ENCODE measurements at regions not wholly inside any gene's neighbourhood (a gene's known extent, or its start where the extent isn't known, plus 50 kb on each side); places are given as distances from the start of the nearest gene placed in this dataset.

DNA sequence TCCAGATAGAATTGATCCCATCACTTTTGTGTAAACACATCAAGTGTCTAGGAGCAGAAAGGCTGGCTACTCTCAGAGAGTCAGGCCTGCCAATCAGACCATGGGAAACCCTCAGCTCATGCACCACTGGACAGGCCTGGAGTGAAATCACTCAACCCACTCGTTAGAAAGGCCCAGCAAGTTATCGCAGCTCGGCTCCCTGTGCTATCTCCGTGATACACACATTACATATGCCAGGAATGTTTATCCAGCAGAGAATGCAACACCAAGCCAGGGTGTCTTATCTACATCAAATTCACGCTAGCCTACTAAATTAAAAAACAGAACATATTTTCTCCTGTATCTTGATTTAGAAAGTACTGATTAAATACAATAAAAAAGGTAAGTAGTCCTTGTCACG is 232.4 kb upstream of the FOXQ1 start:
- no peak overlapping the region for H3K27ac ChIP-seq (ENCODE audit: low read length)
- no peak for DNase-seq

DNA sequence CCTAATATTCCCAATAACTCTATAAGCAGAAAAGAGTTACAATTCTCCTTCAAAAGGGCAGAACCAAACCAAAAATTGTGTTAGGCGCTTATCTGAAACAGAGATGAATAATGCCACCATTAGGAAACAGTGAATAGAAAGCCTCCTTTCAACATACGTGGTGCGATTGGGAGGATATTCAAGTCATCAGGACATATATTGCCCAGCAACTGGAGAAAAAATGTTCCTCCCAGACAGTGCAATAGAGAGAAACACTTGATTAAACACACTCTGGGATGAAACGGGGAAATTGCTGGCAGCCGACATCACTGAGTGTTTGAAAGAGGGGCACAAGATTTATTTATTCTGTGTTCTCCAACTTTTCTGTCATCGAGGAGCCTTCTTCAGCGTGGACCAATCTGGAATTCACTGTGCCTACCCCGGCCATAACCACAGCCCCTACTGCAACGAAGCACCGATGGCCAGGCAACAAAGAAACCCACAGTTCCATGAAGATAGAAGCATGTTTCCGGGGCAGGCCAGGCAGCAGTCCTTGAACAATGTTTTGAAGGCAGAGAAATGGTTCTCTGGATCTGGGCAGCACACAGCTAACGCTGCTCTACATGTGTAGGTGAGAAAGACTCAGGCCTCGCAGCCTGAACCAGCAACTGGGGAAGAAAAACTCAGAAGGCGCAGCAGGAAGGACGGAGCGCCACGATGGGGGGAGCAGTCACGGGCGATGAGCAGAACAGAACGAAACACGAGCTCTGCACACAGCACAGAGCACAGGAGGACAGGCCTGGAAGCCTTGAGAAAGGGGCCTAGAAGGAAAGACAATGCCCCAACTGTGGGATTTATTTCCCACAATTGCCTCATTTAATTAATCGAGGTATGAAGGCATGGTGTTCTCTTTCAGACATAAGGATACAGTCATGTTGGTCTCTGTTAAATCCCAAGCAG is 234.2 kb upstream of the FOXQ1 start:
- no peak for DNase-seq
- Histone ChIP-seq H3K27ac (ENCODE audit: low read length) (no peak overlapping the region), H3K4me1 (ENCODE audit: control insufficient read depth, insufficient read depth, low read length) (peaks cover 2% of the 10 kb centered on the region), H3K9me3 (replicated peaks; ENCODE audit: control insufficient read depth, low read depth, low read length) (no peaks in the 10 kb centered on the region), H3K4me3 (ENCODE audit: low read length) (no peak overlapping the region), H3K27me3 (ENCODE audit: control insufficient read depth, insufficient read depth, low read length) (no peaks in the 10 kb centered on the region), H3K36me3 (ENCODE audit: control insufficient read depth, insufficient read depth, low read length) (no peaks in the 10 kb centered on the region)
- 82% methylated on average over 18 of the region's 22 CpGs for WGBS (ENCODE audit: insufficient coverage)

More for the DNA sequence above, 232.4 kb upstream of the FOXQ1 start:
- no peaks in the 10 kb centered on the region for H3K27me3 ChIP-seq (ENCODE audit: control insufficient read depth, insufficient read depth, low read length)
- H3K4me3 ChIP-seq (ENCODE audit: low read length), result no peak overlapping the region
- H3K9me3 ChIP-seq (replicated peaks; ENCODE audit: control insufficient read depth, low read depth, low read length), result no peaks in the 10 kb centered on the region
- WGBS (ENCODE audit: insufficient coverage), result 100% methylated on average over 1 of the region's 6 CpGs
- no peaks in the 10 kb centered on the region for H3K36me3 ChIP-seq (ENCODE audit: control insufficient read depth, insufficient read depth, low read length)
- peaks cover 2% of the 10 kb centered on the region for H3K4me1 ChIP-seq (ENCODE audit: control insufficient read depth, insufficient read depth, low read length)

DNA sequence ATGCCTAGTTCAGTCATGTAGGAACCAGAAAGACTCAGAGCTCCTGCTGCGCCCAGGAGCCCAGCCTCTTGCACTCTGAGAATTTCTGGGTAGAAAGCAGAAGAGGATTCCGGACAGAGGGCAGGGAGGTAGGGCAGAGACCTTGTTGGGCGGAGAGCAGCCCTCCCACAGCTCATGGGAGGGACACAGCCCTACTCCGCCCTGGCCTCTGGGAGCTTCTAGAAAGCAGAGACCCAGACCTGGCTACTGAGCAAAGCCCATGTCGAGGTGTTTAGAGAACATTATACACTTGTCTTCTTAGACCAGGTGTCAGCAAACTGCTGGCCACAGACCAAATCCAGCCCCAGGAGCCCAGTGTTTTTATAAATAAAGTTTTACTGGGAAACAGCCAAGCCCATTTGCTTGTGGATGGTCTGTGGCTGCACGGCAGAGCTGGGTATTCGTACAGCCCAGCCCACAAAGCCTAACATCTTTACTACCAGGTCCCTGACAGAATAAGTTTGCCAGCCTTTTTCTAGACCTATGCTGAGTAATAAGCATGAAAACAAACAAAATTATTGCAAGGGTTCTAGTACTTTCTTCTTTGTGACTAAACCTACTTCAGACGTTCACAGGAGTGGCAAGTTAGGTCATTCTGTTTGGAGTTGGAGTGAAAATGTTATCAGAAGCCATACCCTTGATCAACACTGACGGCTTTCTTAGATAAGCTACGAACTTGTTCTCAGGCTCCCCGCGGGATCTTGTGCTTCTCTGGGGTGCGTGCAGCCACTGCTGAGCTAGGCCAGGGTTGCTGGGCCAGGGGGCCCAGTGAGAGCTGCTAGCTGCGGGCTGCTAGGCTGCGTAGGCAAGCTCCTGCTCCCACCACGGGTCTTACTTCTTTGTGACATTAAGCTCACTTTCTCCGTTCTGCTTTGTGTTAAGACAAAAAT is 235.1 kb upstream of the FOXQ1 start:
- no peaks in the 10 kb centered on the region for H3K27me3 ChIP-seq (ENCODE audit: control insufficient read depth, insufficient read depth, low read length)

DNA sequence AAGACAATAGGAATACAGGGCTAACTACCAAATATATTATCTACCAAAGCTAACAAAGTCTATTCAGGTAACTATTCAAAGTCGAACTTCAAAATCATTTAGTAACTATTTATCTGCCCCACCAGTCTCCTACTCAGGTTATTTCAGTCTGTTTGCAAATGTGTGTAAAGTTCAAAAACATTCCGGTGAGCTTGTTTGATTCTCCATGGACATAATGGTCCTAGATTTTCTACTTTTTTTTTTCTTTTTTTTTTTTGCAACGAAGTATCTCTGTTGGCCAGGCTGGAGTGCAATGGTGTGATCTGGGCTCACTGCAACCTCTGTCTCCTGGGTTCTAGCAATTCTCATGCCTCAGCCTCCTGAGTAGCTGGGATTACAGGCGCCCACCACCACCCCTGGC is 236.0 kb upstream of the FOXQ1 start:
- H3K27me3 ChIP-seq (ENCODE audit: control insufficient read depth, insufficient read depth, low read length), result no peaks in the 10 kb centered on the region

More for the DNA sequence above, 235.1 kb upstream of the FOXQ1 start:
- Histone ChIP-seq H3K4me3 (ENCODE audit: low read length) (no peak overlapping the region), H3K36me3 (ENCODE audit: control insufficient read depth, insufficient read depth, low read length) (no peaks in the 10 kb centered on the region), H3K9me3 (replicated peaks; ENCODE audit: control insufficient read depth, low read depth, low read length) (no peaks in the 10 kb centered on the region), H3K27ac (ENCODE audit: low read length) (no peak overlapping the region), H3K4me1 (ENCODE audit: control insufficient read depth, insufficient read depth, low read length) (peaks cover 2% of the 10 kb centered on the region)
- 83% methylated on average over 11 of the region's 17 CpGs for WGBS (ENCODE audit: insufficient coverage)
- no peak for DNase-seq

DNA sequence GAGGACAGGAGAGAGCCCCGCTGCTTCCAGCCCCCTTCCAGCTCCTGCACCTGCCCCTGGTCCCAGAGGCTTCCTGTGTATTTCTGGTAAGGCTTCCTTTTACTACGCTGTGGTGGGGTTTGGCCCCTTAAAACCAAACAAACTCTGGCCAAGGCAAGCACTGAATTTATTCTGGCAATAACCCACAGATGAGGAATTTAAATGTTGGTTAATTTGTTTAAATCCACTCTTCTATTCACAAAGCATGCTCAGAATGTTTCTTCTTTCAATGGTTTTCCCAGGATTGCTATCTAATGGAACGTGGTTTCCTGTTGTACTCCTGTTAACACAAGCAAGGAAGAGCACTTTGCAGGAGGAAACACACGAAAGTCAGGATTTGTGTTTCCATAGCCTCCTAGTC is 236.5 kb upstream of the FOXQ1 start:
- DNase-seq, result peak; percentile 15
- no peaks in the 10 kb centered on the region for H3K4me1 ChIP-seq (ENCODE audit: control insufficient read depth, insufficient read depth, low read length)
- WGBS (ENCODE audit: insufficient coverage), result no CpG with 5 or more reads among the region's 4 CpGs
- H3K27me3 ChIP-seq (ENCODE audit: control insufficient read depth, insufficient read depth, low read length), result no peaks in the 10 kb centered on the region
- H3K9me3 ChIP-seq (replicated peaks; ENCODE audit: control insufficient read depth, low read depth, low read length), result no peaks in the 10 kb centered on the region
- no peak overlapping the region for H3K4me3 ChIP-seq (ENCODE audit: low read length)
- H3K36me3 ChIP-seq (ENCODE audit: control insufficient read depth, insufficient read depth, low read length), result no peaks in the 10 kb centered on the region
- no peak overlapping the region for H3K27ac ChIP-seq (ENCODE audit: low read length)

More for the DNA sequence above, 236.0 kb upstream of the FOXQ1 start:
- Histone ChIP-seq H3K9me3 (replicated peaks; ENCODE audit: control insufficient read depth, low read depth, low read length) (no peaks in the 10 kb centered on the region), H3K36me3 (ENCODE audit: control insufficient read depth, insufficient read depth, low read length) (no peaks in the 10 kb centered on the region), H3K27ac (ENCODE audit: low read length) (no peak overlapping the region), H3K4me1 (ENCODE audit: control insufficient read depth, insufficient read depth, low read length) (no peaks in the 10 kb centered on the region), H3K4me3 (ENCODE audit: low read length) (no peak overlapping the region)
- no peak for DNase-seq
- no CpG with 5 or more reads among the region's 4 CpGs for WGBS (ENCODE audit: insufficient coverage)

DNA sequence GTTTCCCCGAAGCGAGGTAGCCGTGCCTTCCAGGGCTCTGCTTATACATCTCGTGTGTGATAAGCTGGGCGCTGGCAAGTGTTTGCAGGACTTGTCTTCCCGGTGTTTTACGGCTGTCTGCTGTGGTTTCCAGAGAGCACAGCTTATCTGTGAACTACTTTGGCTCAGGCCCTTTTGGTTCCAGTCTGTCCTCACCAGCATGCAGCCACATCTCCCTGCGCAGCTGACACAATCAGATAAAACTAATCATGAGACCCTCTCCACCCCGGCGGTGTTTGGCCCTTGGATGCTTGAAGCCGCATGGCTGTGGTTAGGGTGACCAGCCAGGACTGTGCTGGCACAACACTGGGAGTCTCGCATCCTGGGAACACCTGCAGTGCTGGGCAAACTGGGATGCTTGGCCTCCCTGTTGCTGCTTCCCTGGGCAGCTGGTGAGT is 241.8 kb upstream of the FOXQ1 start:
- Histone ChIP-seq H3K9me3 (replicated peaks; ENCODE audit: control insufficient read depth, low read depth, low read length) (no peaks in the 10 kb centered on the region), H3K36me3 (ENCODE audit: control insufficient read depth, insufficient read depth, low read length) (no peaks in the 10 kb centered on the region), H3K27me3 (ENCODE audit: control insufficient read depth, insufficient read depth, low read length) (no peaks in the 10 kb centered on the region), H3K4me1 (ENCODE audit: control insufficient read depth, insufficient read depth, low read length) (no peaks in the 10 kb centered on the region), H3K4me3 (ENCODE audit: low read length) (no peak overlapping the region), H3K27ac (ENCODE audit: low read length) (no peak overlapping the region)
- no peak for DNase-seq
- WGBS (ENCODE audit: insufficient coverage), result 50% methylated on average over 12 of the region's 12 CpGs

DNA sequence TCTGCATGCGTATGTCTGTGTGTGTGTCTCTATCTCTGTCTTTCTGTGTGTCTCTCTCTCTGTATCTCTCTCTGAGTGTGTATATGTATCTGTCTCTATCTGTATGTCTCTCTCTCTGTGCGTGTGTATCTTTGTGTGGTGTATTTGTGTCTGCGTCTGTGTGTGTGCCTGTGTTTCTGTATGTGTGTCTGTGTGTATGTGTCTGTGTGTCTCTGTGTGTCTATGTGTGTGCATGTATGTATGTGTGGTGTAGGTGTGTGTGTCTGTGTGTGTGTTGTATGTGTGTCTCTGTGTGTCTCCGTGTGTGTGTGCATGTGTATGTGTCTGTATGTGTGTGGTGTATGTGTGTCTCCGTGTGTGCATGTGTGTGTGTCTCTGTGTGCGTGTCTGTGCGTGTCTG is 243.0 kb upstream of the FOXQ1 start:
- WGBS (ENCODE audit: insufficient coverage), result 100% methylated on average over 1 of the region's 7 CpGs
- DNase-seq, result no peak

DNA sequence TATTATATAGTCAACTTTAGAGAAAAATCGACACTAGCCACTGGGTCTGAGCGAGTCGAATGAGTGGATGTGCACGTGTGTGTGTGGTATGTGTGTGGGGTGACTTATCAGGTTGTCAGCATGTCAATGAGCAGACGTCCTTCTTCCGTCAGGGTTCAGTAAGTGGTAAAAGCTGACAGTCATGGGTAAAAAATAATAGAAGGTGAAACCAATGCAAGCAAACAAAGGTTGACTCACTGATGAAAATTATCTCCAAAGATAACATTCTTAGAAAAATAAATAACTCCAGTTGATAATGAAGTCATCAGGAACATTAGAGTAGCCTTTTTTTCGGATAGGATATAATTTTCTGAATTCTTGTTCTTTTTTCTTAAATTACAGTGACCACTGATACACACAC is 243.8 kb upstream of the FOXQ1 start:
- no peak for DNase-seq
- Histone ChIP-seq H3K4me3 (ENCODE audit: low read length) (no peak overlapping the region), H3K27ac (ENCODE audit: low read length) (no peak overlapping the region), H3K27me3 (ENCODE audit: control insufficient read depth, insufficient read depth, low read length) (peaks cover 2% of the 10 kb centered on the region), H3K9me3 (replicated peaks; ENCODE audit: control insufficient read depth, low read depth, low read length) (no peaks in the 10 kb centered on the region), H3K4me1 (ENCODE audit: control insufficient read depth, insufficient read depth, low read length) (no peaks in the 10 kb centered on the region), H3K36me3 (ENCODE audit: control insufficient read depth, insufficient read depth, low read length) (no peaks in the 10 kb centered on the region)
- 80% methylated on average over 4 of the region's 7 CpGs for WGBS (ENCODE audit: insufficient coverage)

More for the DNA sequence above, 243.0 kb upstream of the FOXQ1 start:
- no peak overlapping the region for H3K4me3 ChIP-seq (ENCODE audit: low read length)
- no peaks in the 10 kb centered on the region for H3K36me3 ChIP-seq (ENCODE audit: control insufficient read depth, insufficient read depth, low read length)
- no peaks in the 10 kb centered on the region for H3K9me3 ChIP-seq (replicated peaks; ENCODE audit: control insufficient read depth, low read depth, low read length)
- no peaks in the 10 kb centered on the region for H3K4me1 ChIP-seq (ENCODE audit: control insufficient read depth, insufficient read depth, low read length)
- H3K27me3 ChIP-seq (ENCODE audit: control insufficient read depth, insufficient read depth, low read length), result peaks cover 2% of the 10 kb centered on the region
- no peak overlapping the region for H3K27ac ChIP-seq (ENCODE audit: low read length)

DNA sequence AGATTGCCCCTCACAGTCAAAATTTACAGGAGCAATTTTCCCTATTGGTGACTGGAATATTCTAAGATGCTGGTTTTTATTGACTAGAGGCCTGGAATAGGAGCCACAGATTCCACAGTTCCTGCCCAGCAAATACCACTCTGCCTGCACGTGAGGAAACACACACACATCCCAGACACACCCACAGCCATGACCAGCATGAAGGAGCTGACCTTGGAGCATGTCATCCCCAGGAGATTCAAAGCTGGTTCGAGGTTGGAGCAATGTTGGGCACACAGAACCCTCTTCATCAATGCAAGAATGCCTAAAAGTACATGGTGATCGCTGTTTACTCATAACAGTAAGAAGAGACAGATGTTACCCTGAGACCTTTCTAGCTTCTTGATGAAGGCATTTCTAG is 244.6 kb upstream of the FOXQ1 start:
- no CpG with 5 or more reads among the region's 3 CpGs for WGBS (ENCODE audit: insufficient coverage)

More for the DNA sequence above, 244.6 kb upstream of the FOXQ1 start:
- Histone ChIP-seq H3K4me1 (ENCODE audit: control insufficient read depth, insufficient read depth, low read length) (no peaks in the 10 kb centered on the region), H3K27ac (ENCODE audit: low read length) (no peak overlapping the region), H3K27me3 (ENCODE audit: control insufficient read depth, insufficient read depth, low read length) (peaks cover 2% of the 10 kb centered on the region), H3K9me3 (replicated peaks; ENCODE audit: control insufficient read depth, low read depth, low read length) (no peaks in the 10 kb centered on the region), H3K4me3 (ENCODE audit: low read length) (no peak overlapping the region), H3K36me3 (ENCODE audit: control insufficient read depth, insufficient read depth, low read length) (no peaks in the 10 kb centered on the region)
- no peak for DNase-seq
